Activated naive CD4-positive, alpha-beta T cell treated with anti-CD3 and anti-CD28 coated beads, Interleukin-2, amount 50 U/mL, for 24 hours (primary cell): ENCODE measurements at regions not wholly inside any gene's neighbourhood (a gene's known extent, or its start where the extent isn't known, plus 50 kb on each side); places are given as distances from the start of the nearest gene placed in this dataset.

Experiments
- H3K27ac Mint-ChIP-seq: one replicate; pipeline ENCODE4 v1.8.0; 2021; ENCODE audit warnings: mild to moderate bottlenecking, mixed read lengths
- H3K27me3 Mint-ChIP-seq: one replicate; pipeline ENCODE4 v1.8.0; 2021; ENCODE audit warnings: mixed read lengths
- H3K36me3 Mint-ChIP-seq: one replicate; pipeline ENCODE4 v1.8.0; 2021; ENCODE audit warnings: mixed read lengths
- H3K4me1 Mint-ChIP-seq: one replicate; pipeline ENCODE4 v1.8.0; 2021; ENCODE audit warnings: mixed read lengths
- H3K4me3 Mint-ChIP-seq: one replicate; pipeline ENCODE4 v1.8.0; 2021; ENCODE audit warnings: mild to moderate bottlenecking, mixed read lengths
- H3K9me3 Mint-ChIP-seq: one replicate; pipeline ENCODE4 v1.8.0; 2021; ENCODE audit warnings: mixed read lengths

- H3K36me3 Mint-ChIP-seq, result peaks cover 11% of the 10 kb centered on the region
- H3K4me1 Mint-ChIP-seq, result peaks cover 31% of the 10 kb centered on the region
- peaks cover 15% of the 10 kb centered on the region for H3K9me3 Mint-ChIP-seq
- H3K27ac Mint-ChIP-seq, result no peak overlapping the region
- H3K27me3 Mint-ChIP-seq, result no peaks in the 10 kb centered on the region
- H3K4me3 Mint-ChIP-seq, result no peak overlapping the region
Measured at GRCh38 chr3:31439890-31440750, 92.6 kb upstream of the STT3B start.

- Mint-ChIP-seq H3K4me3 (no peak overlapping the region), H3K36me3 (peaks cover 10% of the 10 kb centered on the region), H3K27ac (no peak overlapping the region), H3K27me3 (no peaks in the 10 kb centered on the region), H3K9me3 (peaks cover 15% of the 10 kb centered on the region), H3K4me1 (peaks cover 31% of the 10 kb centered on the region)
Measured at GRCh38 chr3:31440878-31441277, 91.8 kb upstream of the STT3B start.

- Mint-ChIP-seq H3K27me3 (no peaks in the 10 kb centered on the region), H3K27ac (no peak overlapping the region), H3K4me3 (no peak overlapping the region), H3K4me1 (peaks cover 31% of the 10 kb centered on the region), H3K9me3 (peaks cover 2% of the 10 kb centered on the region), H3K36me3 (no peaks in the 10 kb centered on the region)
Measured at GRCh38 chr3:31442755-31443154, 90.0 kb upstream of the STT3B start.

GRCh38 chr3:31444220-31445142 is 88.2 kb upstream of the STT3B start:
- Mint-ChIP-seq H3K27ac (no peak overlapping the region), H3K4me1 (peaks cover 42% of the 10 kb centered on the region), H3K4me3 (no peak overlapping the region), H3K36me3 (no peaks in the 10 kb centered on the region), H3K27me3 (no peaks in the 10 kb centered on the region), H3K9me3 (no peaks in the 10 kb centered on the region)

GRCh38 chr3:31445701-31446100 is 87.0 kb upstream of the STT3B start:
- H3K36me3 Mint-ChIP-seq, result peaks cover 2% of the 10 kb centered on the region
- peaks cover 38% of the 10 kb centered on the region for H3K4me1 Mint-ChIP-seq
- no peaks in the 10 kb centered on the region for H3K27me3 Mint-ChIP-seq
- no peaks in the 10 kb centered on the region for H3K9me3 Mint-ChIP-seq
- H3K27ac Mint-ChIP-seq, result no peak overlapping the region
- H3K4me3 Mint-ChIP-seq, result no peak overlapping the region

- Mint-ChIP-seq H3K27ac (peak overlapping the region; percentile 14), H3K4me1 (peaks cover 33% of the 10 kb centered on the region), H3K4me3 (no peak overlapping the region), H3K36me3 (peaks cover 2% of the 10 kb centered on the region), H3K9me3 (peaks cover 5% of the 10 kb centered on the region), H3K27me3 (no peaks in the 10 kb centered on the region)
Measured at GRCh38 chr3:31448035-31448881, 84.5 kb upstream of the STT3B start.

- Mint-ChIP-seq H3K27ac (peak overlapping the region; percentile 14), H3K27me3 (no peaks in the 10 kb centered on the region), H3K36me3 (peaks cover 2% of the 10 kb centered on the region), H3K4me3 (peak overlapping the region; percentile 6), H3K9me3 (peaks cover 5% of the 10 kb centered on the region), H3K4me1 (peaks cover 27% of the 10 kb centered on the region)
Measured at GRCh38 chr3:31448882-31449243, 83.9 kb upstream of the STT3B start.

- peaks cover 24% of the 10 kb centered on the region for H3K4me1 Mint-ChIP-seq
- H3K9me3 Mint-ChIP-seq, result peaks cover 5% of the 10 kb centered on the region
- H3K4me3 Mint-ChIP-seq, result no peak overlapping the region
- H3K27ac Mint-ChIP-seq, result no peak overlapping the region
- H3K27me3 Mint-ChIP-seq, result no peaks in the 10 kb centered on the region
- H3K36me3 Mint-ChIP-seq, result peaks cover 2% of the 10 kb centered on the region
Measured at GRCh38 chr3:31449318-31449717, 83.4 kb upstream of the STT3B start.

GRCh38 chr3:31450345-31450744 is 82.4 kb upstream of the STT3B start:
- peaks cover 21% of the 10 kb centered on the region for H3K4me1 Mint-ChIP-seq
- H3K4me3 Mint-ChIP-seq, result no peak overlapping the region
- peaks cover 5% of the 10 kb centered on the region for H3K9me3 Mint-ChIP-seq
- no peaks in the 10 kb centered on the region for H3K27me3 Mint-ChIP-seq
- H3K36me3 Mint-ChIP-seq, result peaks cover 2% of the 10 kb centered on the region
- H3K27ac Mint-ChIP-seq, result peak overlapping the region; percentile 12

- Mint-ChIP-seq H3K27ac (no peak overlapping the region), H3K4me3 (no peak overlapping the region), H3K36me3 (peaks cover 2% of the 10 kb centered on the region), H3K27me3 (no peaks in the 10 kb centered on the region), H3K4me1 (peaks cover 21% of the 10 kb centered on the region), H3K9me3 (peaks cover 5% of the 10 kb centered on the region)
Measured at GRCh38 chr3:31452495-31453106, 80.1 kb upstream of the STT3B start.

GRCh38 chr3:31453430-31453829 is 79.3 kb upstream of the STT3B start:
- H3K4me3 Mint-ChIP-seq, result no peak overlapping the region
- H3K27ac Mint-ChIP-seq, result no peak overlapping the region
- no peaks in the 10 kb centered on the region for H3K27me3 Mint-ChIP-seq
- peaks cover 5% of the 10 kb centered on the region for H3K9me3 Mint-ChIP-seq
- peaks cover 2% of the 10 kb centered on the region for H3K36me3 Mint-ChIP-seq
- H3K4me1 Mint-ChIP-seq, result peaks cover 19% of the 10 kb centered on the region

GRCh38 chr3:31455524-31455923 is 77.2 kb upstream of the STT3B start:
- Mint-ChIP-seq H3K4me3 (no peak overlapping the region), H3K4me1 (peaks cover 15% of the 10 kb centered on the region), H3K9me3 (peaks cover 5% of the 10 kb centered on the region), H3K27ac (no peak overlapping the region), H3K36me3 (no peaks in the 10 kb centered on the region), H3K27me3 (no peaks in the 10 kb centered on the region)

- Mint-ChIP-seq H3K27me3 (no peaks in the 10 kb centered on the region), H3K9me3 (peaks cover 4% of the 10 kb centered on the region), H3K36me3 (no peaks in the 10 kb centered on the region), H3K4me1 (peaks cover 19% of the 10 kb centered on the region), H3K27ac (no peak overlapping the region), H3K4me3 (no peak overlapping the region)
Measured at GRCh38 chr3:31456373-31456772, 76.4 kb upstream of the STT3B start.

GRCh38 chr3:31461426-31461825 is 71.3 kb upstream of the STT3B start:
- H3K27me3 Mint-ChIP-seq, result no peaks in the 10 kb centered on the region
- peaks cover 67% of the 10 kb centered on the region for H3K4me1 Mint-ChIP-seq
- H3K4me3 Mint-ChIP-seq, result no peak overlapping the region
- no peaks in the 10 kb centered on the region for H3K9me3 Mint-ChIP-seq
- H3K27ac Mint-ChIP-seq, result peak overlapping the region; percentile 78
- H3K36me3 Mint-ChIP-seq, result no peaks in the 10 kb centered on the region

- no peaks in the 10 kb centered on the region for H3K9me3 Mint-ChIP-seq
- H3K36me3 Mint-ChIP-seq, result no peaks in the 10 kb centered on the region
- peaks cover 74% of the 10 kb centered on the region for H3K4me1 Mint-ChIP-seq
- peak overlapping the region; percentile 64 for H3K4me3 Mint-ChIP-seq
- no peaks in the 10 kb centered on the region for H3K27me3 Mint-ChIP-seq
- H3K27ac Mint-ChIP-seq, result peak overlapping the region; percentile 78
Measured at GRCh38 chr3:31462050-31462569, 70.6 kb upstream of the STT3B start.
